ENCODE measurements at regions not wholly inside any gene's neighbourhood (a gene's known extent, or its start where the extent isn't known, plus 50 kb on each side); places are given as distances from the start of the nearest gene placed in this dataset.
"Not testable (repeated sequence)": the region's sequence is repeated elsewhere in the genome, so short reads cannot be mapped to it uniquely, and the experiment has no call there.

DNA sequence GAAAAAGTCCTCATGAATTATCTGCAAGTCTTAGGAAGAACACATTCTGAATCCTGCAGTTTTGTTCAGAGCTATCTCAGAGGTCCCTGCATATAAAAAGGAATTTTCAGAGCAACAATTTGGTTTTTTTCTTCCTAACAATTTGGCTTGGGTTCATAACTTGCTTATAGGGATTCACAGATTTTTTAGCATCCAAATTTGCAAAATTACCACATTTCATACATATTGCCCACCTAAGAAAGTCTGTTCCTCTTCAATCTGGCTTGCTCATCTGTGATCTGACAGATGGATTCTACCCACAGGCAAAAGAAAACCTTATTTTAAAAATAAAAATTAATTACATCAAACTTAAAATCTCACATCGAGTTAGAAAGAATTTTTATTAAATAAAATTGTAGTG lies 714.4 kb upstream of the NCAM2 start:
- H3K27ac ChIP-seq = no peak overlapping the region
- TF ChIP-seq, protein P1, sequence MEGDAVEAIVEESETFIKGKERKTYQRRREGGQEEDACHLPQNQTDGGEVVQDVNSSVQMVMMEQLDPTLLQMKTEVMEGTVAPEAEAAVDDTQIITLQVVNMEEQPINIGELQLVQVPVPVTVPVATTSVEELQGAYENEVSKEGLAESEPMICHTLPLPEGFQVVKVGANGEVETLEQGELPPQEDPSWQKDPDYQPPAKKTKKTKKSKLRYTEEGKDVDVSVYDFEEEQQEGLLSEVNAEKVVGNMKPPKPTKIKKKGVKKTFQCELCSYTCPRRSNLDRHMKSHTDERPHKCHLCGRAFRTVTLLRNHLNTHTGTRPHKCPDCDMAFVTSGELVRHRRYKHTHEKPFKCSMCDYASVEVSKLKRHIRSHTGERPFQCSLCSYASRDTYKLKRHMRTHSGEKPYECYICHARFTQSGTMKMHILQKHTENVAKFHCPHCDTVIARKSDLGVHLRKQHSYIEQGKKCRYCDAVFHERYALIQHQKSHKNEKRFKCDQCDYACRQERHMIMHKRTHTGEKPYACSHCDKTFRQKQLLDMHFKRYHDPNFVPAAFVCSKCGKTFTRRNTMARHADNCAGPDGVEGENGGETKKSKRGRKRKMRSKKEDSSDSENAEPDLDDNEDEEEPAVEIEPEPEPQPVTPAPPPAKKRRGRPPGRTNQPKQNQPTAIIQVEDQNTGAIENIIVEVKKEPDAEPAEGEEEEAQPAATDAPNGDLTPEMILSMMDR (conservative IDR thresholded peaks at IDR 0.05) = no peak

DNA sequence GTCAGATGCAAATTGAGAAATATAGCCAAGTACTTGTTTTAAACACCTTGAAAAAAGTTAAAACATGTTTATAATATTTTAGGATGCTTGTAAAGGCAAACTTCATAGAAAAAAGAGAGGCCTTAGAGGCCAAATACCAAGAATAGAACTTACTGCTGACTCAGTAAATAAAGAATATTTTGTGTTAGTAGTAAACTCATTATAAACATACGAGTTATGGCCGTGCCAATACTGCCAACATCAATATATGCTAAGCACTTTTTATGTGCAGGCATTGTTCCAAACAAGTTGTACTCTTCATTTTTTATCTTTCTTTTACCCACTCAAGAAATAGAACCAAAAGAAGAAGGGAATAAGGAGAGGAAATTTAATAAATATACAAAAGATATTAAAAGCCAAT lies 705.9 kb upstream of the NCAM2 start:
- TF ChIP-seq, protein P1 (conservative IDR thresholded peaks at IDR 0.05) = no peak
- H3K27ac ChIP-seq = no peak overlapping the region

DNA sequence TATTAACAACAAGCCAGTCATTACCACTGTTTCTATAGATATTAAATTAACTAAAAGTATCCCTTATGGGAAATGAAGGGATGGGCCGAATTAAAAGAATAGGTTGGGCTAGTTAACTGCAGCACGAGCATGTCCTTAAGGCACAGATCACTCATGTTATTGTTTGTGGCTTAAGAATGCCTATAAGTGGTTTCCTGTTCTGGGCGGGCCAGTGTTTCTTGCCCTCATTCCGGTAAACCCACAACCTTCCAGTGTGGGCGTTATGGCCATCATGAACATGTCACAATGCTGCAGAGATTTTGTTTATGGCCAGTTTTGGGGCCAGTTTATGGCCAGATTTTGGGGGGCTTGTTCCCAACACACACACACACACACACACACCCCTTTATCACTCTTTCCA lies 705.4 kb upstream of the NCAM2 start:
- not testable (repeated sequence) for H3K27ac ChIP-seq

DNA sequence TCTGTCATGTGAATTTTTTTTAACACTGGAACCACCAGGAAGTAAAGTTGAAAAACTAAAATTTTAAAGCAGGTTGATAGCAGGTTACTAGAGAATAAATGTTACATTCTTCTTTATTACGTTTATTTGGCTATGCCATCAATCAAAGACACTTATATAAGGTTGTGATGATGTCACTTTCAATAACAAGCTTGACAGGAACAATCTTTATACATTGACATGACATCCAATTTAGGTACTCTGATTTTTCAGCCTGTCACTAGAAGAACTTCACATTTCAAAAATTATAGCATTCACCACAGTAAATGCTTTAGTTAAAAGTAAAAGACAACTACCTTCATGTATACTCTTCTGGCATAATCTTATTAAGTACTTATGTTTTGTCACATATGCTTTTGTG lies 696.8 kb upstream of the NCAM2 start:
- no peak overlapping the region for H3K27ac ChIP-seq
- TF ChIP-seq, protein P1 (conservative IDR thresholded peaks at IDR 0.05) = no peak

DNA sequence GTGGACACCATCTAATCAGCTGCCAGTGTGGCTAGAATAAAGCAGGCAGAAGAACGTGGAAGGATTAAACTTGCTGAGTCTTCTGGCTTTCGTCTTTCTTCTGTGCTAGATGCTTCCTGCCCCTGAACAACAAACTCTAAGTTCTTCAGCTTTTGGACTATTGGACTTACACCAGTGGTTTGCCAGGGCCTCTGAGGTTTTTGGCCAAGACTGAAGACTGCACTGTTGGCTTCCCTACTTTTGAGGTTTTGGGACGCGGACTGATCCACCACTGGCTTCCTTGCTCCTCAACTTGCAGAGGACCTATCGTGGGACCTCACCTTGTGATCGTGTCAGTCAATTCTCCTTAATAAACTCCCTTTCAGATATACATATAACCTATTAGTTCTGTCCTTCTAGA lies 696.1 kb upstream of the NCAM2 start:
- no peak overlapping the region for H3K27ac ChIP-seq
- TF ChIP-seq, protein P1 (conservative IDR thresholded peaks at IDR 0.05) = no peak

DNA sequence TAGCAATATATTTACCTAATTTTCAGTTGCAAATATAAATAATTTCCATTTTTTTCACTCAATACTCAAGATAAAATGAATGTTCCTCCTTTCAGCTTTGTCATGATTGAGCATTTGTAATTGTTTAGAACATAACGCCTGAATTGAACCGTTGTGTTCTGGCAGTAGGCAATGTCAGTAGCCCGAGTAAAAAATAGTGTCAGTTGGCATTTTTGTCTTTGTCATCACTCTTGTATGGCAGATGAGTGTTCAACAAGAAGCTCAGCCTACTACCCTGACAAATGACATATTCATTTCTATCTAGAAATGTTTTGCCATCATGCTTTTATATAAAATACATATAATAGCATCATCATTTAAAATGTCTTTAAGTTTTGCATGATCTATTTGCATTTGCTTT lies 691.4 kb upstream of the NCAM2 start:
- no peak overlapping the region for H3K27ac ChIP-seq
- TF ChIP-seq, protein P1 (conservative IDR thresholded peaks at IDR 0.05) = no peak

DNA sequence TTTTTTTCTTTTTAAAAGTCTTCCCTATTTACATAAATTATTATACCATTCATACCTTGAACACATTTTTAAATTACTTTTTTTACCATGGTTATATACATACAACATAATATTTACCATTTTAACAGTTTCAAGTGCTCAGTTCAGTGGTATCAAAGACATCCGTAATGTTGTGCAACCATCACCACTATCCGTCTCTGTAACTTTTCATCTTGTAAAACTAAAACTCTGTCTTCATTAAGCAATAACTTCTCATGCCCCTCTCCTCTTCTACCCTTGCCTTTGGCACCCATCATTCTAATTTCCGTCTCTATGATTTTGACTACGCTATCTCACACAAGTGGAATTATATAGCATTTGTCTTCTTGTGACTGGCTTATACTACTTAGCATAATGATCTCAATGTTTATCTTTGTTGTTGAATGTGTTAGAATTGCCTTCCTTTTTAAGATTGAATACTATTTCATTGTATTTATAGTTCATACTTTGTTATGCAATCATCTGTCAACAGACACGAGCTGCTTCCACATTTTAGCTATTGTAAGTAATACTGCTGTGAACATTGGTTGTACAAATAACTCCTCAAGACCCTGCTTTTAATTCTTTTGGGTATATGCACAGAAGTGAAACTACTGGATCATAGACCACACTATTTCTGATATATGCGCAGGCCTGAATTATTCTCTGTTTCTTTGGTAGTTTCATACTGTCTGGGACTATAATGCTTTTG lies 689.5 kb upstream of the NCAM2 start:
- no peak overlapping the region for H3K27ac ChIP-seq
- TF ChIP-seq, protein P1 (conservative IDR thresholded peaks at IDR 0.05) = no peak

DNA sequence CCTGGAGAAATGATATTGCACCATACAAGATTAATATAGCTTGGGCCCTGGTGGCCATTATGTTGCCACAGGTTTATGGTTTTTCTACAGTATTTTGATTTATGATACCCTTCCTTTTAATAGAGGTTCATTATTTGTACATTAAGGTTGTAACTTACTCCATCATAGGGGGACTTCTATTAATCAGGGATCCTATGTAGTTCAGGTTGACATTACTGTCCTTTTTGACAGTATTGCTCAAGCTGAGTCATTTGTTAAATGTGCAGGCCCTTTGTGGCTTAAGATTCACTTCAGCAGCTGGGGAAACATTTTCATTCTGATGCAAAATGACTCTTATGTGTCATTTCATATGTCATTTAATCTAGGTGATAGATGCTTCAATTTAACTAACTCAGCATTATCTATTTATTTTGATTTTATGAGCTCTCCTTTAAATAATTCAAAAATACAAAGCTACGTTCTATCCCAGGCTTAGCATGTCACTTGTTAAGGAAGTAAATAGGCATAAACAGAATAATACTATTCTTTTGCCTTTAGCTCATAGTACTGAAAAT lies 686.9 kb upstream of the NCAM2 start:
- TF ChIP-seq, protein P1 (conservative IDR thresholded peaks at IDR 0.05) = no peak
- no peak overlapping the region for H3K27ac ChIP-seq

All from VCaP (cell line).